ENCODE measurements at regions not wholly inside any gene's neighbourhood (a gene's known extent, or its start where the extent isn't known, plus 50 kb on each side); places are given as distances from the start of the nearest gene placed in this dataset.
"Not testable (repeated sequence)": the region's sequence is repeated elsewhere in the genome, so short reads cannot be mapped to it uniquely, and the experiment has no call there.

DNA sequence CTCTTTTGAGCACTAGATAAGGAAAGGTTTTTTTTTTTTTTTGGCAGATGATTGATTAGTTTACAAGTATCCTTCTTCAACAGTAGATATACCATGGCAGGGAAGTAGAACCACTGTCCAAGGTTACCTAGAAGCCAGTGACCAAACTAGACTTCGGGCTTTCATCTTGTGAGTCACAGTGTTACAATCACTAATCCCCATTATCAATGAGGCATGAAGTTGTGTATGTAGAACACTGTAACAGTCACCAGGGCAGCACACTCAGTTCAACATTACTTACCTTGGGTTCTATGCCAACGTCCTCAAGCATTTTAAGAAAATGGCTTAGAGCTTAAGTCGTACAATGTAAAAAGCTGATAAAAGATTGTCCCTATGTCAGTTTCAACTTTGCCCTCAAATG, 430.9 kb downstream of the ETS1 start:
- no peak for DNase-seq (ENCODE audit: low spot score)

- no peak for DNase-seq (ENCODE audit: low spot score)
These were observed 431.8 kb downstream of the ETS1 start for GRCh38 chr11:128155590-128155989.

GRCh38 chr11:128153697-128154048, 433.7 kb downstream of the ETS1 start:
- DNase-seq (ENCODE audit: low spot score): no peak

GRCh38 chr11:128152796-128153696, 434.3 kb downstream of the ETS1 start:
- DNase-seq (ENCODE audit: low spot score): no peak

GRCh38 chr11:128151780-128152179, 435.6 kb downstream of the ETS1 start:
- DNase-seq (ENCODE audit: low spot score): no peak

GRCh38 chr11:128151338-128151737, 436.0 kb downstream of the ETS1 start:
- DNase-seq (ENCODE audit: low spot score): no peak

GRCh38 chr11:128148208-128148607, 439.1 kb downstream of the ETS1 start:
- no peak for DNase-seq (ENCODE audit: low spot score)

DNA sequence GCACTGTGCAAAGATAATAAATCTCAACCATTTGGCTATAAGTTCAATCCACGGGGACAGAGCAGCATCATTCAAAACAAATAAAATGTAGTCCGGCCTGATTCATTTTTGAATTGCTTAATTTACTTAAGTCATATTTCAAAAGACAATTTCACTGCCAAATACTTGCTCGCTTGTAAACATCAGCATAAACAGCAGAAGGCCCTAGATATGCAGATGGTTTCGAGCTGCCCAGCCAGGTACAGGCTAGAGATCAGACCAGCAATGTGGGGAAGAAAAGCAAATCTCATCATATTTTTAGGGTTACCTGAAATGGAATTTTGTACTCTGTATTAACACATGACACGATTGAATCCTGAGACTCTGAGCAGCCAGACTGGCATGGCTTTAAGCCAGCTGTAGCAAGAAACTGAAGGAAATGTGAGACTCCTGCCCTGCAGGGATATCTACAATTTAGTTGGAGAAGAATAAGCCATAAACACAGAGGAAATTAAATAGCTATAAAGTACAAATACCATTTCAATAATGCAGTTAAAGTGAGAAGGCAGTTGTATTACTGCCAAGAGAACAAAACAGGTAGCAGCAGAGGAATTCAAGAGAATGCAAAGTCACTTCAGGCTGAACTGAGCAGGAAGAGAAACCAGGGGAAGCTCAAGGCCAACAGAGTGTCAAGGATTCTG, 440.3 kb downstream of the ETS1 start:
- no peak for DNase-seq (ENCODE audit: low spot score)

- not testable (repeated sequence) for DNase-seq (ENCODE audit: low spot score)
These were observed 447.1 kb downstream of the ETS1 start for GRCh38 chr11:128140293-128140692.

GRCh38 chr11:128135451-128135850, 451.9 kb downstream of the ETS1 start:
- DNase-seq (ENCODE audit: low spot score): no peak

- no peak for DNase-seq (ENCODE audit: low spot score)
These were observed 453.9 kb downstream of the ETS1 start for GRCh38 chr11:128133501-128133900.

- no peak for DNase-seq (ENCODE audit: low spot score)
These were observed 457.3 kb downstream of the ETS1 start for GRCh38 chr11:128130052-128130451.

GRCh38 chr11:128125723-128126122, 461.6 kb downstream of the ETS1 start:
- no peak for DNase-seq (ENCODE audit: low spot score)

GRCh38 chr11:128116885-128117284, 470.5 kb downstream of the ETS1 start:
- DNase-seq (ENCODE audit: low spot score): no peak

- no peak for DNase-seq (ENCODE audit: low spot score)
These were observed 470.9 kb downstream of the ETS1 start for GRCh38 chr11:128116447-128116846.

DNA sequence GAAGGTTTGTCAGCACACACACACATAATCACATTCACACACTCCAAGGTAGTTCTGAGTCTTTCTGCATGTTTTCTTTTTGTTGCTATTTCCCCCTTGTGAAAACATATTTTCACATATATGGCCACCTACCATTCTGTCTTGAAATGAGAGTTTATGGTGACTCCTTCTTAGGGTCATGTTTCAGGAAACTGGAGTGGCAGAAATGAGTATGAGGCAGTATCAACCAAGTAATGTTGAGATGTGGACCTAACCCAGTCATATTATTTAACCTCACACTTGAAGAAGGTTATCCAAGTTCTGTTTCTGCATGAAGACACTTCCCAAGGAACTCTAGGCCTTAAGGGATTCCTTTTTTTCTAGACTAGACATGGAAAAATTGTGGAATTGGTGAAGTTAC, 481.4 kb downstream of the ETS1 start:
- DNase-seq (ENCODE audit: low spot score): no peak

DNA sequence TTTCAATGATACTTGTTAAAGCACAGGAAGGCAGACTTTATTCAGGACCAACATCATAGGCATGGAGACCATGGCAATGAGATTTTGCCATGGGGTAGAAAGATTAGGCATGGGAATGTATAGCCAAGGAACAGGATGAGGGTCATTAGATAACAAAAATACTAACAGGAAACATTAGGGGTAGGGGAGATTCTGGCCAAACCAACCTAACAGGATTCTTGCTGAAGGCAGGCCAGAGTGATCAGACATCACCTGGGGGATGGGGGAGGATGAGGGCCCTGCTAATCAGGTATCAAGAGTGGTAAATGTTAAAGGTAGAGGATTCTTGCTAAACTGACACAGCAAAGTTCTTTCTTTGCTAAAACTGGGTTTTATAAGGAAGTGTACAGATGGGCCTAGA, 481.8 kb downstream of the ETS1 start:
- DNase-seq (ENCODE audit: low spot score): no peak

DNA sequence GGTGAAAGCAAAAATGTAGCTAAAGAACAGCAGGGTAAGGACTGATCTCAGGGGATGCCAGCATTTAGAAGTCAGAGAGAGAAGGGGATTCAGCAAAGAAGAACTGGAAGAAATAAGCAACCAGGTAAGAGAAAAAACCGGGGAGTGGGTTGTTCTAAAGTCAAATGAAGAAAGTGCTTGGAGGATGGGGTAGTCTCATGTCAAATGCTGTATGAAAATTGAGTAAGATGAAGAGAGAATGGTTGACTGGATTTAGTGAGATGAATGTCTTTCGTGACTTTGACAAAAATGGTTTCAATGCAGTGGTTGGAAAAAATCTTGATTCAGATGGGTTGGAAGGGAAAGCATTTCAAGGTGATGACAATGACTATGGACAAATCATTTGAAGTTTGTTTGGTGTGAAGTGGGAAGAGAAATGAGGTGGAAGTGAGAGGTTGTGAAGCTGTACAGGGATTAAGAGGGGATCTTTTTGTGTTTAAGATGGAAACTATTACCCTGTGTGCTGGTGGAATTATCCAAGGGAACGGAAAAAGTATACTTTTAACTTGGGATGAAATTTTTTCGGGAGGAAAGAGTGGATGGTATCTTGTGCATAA, 484.0 kb downstream of the ETS1 start:
- DNase-seq (ENCODE audit: low spot score): no peak

DNA sequence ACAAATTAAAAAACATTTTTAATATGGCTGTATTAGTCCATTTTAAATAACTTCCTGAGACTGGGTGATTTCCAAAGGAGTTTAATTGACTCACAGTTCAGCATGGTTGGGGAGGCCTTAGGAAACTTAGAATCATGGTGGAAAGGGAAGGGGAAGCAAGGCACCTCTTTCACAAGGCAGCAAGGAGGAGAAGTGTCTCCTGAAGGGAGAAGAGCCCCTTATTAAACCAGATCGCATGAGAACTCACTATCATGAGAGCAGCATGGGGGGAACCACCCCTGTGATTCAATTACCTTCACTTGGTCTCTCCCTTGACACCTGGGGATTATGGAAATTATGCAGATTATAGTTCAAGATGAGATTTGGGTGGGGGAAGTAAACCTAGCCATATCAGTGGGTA, 488.6 kb downstream of the ETS1 start:
- DNase-seq (ENCODE audit: low spot score): no peak

DNA sequence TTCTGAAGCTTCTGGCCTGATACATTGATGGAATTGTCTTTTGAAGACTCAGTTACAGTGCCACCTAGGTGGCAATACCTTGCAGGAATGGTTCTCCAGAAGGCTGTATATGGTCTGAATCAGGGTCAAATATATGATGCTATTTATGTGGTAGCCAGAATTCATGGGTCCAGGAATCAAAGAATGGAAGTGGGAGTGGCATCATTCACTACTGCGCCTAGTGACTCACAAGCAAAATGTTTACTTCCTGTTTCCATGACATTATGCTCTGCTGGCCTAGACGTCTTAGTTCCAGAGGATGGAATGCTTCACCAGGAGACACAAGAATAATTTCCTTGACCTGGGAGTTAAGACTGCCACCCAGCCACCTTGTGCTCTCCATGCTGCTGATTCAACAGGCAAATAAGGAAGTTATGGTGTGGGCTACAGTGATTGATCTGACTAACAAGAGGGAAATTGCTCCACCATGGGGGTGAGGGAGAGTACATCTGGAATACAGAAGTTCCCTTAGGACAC, 491.8 kb downstream of the ETS1 start:
- DNase-seq (ENCODE audit: low spot score): no peak

DNA sequence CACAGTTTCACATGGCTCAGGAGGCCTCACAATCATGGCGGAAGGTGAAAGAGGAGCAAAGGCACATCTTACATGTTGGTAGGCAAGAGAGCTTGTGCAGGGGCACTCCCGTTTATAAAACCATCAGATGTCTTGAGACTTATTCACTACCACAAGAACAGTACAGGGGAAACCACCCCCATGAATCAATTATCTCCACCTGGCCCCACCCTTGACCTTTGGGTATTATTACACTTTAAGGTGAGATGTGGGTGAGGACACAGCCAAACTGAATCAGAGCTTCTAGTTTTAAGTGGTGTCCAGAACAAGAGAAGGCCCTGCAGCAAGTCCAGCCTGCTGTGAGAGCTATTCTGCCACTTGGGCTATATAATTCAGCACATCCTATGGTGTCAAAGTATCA, 493.7 kb downstream of the ETS1 start:
- DNase-seq (ENCODE audit: low spot score): no peak

- DNase-seq (ENCODE audit: low spot score): no peak
These were observed 497.4 kb downstream of the ETS1 start for GRCh38 chr11:128089962-128090361.

DNA sequence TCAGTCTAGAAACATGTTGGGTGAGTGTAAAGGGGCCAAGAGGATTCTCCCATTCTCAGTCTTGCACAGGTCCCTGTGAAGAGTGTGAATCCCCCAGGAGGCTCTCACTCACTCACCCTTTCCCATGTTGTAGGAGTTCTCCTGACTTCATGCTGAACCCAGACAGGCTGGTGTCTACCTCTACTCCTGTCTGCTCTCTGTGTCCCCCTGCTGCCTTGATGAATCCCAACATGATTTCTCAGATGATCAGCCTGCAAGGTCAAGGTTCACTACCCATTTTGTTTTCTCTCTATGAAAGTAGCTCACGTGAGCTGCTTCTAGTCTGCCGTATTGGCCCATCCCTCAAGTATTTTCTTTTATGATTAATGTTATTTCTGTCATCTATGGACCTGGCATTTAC, 500.6 kb downstream of the ETS1 start:
- no peak for DNase-seq (ENCODE audit: low spot score)
